RKO (cell line): ENCODE measurements at regions not wholly inside any gene's neighbourhood (a gene's known extent, or its start where the extent isn't known, plus 50 kb on each side); places are given as distances from the start of the nearest gene placed in this dataset.
"Not testable (repeated sequence)": the region's sequence is repeated elsewhere in the genome, so short reads cannot be mapped to it uniquely, and the experiment has no call there.

ENCODE experiments used
- DNase-seq: peaks from one replicate; pipeline ENCODE4 v3.0.0-alpha.2; 2016; ENCODE audit warnings: low spot score

DNA sequence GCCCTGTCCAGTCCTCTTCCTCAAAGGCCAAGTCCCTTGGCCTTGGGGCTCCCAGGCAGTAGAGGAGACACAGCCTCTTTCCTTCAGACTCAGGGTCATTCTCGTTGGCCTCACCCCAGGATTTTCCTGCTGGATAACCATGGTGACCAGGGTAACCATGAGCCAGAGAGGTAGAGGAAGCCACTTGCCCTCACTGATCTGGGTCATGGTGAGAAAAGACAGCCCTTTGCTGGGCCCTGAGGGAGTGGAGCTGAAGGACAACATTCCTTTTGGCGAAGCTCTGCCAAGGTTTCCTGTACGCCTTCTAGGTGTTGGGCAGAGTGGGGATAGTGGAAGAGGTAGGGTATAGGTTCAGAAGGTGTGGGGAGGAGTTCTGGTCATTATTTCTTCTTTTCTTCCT, 53.1 kb upstream of the WNT4 start:
- no peak for DNase-seq

DNA sequence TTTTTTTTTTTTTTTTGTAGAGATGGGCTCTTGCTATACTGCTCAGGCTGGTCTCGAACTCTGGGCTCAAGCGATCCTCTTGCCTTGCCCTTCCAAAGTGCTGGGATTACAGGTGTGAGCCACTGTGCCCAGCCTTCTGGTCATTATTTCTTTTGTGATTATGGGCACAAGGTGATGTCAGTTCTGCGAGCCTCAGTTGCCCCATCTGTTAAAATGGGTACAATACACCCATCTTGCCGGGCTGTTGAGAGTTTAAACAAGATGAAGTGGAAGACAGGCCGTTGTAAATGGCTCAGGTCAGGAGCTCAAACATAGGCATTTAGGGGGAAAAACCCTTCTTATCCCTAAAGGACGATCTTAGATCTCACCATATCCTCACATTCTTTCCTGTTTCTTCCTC, 53.7 kb upstream of the WNT4 start:
- no peak for DNase-seq

DNA sequence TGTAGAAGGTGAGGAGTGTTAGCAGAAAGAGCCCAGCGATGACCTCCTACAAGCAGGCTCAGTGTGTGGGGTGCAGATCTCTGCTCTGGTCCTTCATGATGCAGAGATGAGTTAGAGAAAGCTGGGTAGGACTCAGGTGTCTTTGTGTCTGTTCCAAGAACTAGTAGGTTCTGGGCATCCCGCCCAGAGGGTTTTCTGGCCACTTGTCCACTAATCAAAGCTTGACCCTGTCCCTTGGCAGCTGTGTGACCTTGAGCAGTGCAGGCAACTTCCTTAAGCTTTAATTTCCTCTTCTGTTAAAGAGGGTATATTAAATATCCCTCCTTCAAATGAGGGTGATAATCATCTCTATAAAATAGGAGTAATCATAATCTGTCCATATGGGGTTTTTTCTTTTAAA, 54.7 kb upstream of the WNT4 start:
- no peak for DNase-seq

GRCh38 chr1:22201023-22201422, 58.1 kb upstream of the WNT4 start:
- DNase-seq = no peak

DNA sequence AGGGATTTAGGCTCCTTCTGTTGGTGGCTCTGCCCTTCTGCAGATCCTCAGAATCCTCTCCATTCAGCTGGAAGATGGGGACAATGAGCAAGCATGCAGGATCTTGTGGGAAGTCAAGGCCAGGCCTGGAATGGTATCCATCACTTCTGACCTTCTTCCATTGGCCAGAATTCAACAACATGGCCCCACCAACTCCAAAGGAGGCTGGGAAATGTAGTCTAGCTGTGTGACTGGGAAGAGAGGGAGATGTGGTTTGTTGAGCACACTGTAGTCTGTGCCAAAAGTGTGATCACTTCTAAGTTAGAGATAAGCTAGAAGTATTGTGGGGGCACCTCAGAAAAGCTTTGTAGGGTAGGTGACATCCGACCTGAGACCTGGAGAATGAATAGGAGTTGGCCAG, 60.4 kb upstream of the WNT4 start:
- DNase-seq = no peak

DNA sequence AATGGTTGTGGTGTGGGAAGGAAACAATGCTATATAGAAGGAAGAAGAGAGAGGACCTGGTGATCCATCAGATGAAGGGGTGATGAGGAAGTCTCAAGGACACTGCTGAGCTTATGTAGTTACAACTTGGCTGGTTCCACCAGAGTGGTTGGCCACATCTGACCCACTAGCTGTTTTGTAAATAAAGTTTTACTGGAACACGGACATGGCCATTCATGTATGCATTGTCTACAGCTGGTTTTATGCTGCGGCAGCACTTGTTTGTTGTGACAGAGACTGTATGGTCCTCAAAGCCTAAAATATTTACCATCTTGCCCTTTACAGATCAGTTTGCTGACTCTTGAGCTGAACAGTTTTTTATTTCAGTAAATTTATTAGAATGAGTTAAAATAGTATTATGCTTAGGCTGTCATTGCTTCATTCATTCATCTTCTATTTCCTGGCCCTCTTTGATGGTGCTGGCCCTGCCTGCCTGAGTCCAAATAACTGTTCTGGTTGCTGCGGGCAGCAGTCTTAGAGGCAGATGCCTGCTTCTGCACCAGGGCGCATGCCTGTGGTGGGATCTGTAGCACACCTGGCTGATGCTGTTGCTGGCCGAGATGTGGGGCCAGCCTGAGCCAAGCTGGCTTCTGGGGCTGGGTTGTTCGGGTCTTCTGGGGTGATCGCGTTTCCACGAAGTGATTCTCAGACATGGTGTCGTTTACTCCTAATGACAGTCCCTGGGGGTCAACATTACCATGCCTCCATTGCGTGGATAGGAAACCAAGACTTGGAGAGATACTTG, 61.4 kb upstream of the WNT4 start:
- no peak for DNase-seq

DNA sequence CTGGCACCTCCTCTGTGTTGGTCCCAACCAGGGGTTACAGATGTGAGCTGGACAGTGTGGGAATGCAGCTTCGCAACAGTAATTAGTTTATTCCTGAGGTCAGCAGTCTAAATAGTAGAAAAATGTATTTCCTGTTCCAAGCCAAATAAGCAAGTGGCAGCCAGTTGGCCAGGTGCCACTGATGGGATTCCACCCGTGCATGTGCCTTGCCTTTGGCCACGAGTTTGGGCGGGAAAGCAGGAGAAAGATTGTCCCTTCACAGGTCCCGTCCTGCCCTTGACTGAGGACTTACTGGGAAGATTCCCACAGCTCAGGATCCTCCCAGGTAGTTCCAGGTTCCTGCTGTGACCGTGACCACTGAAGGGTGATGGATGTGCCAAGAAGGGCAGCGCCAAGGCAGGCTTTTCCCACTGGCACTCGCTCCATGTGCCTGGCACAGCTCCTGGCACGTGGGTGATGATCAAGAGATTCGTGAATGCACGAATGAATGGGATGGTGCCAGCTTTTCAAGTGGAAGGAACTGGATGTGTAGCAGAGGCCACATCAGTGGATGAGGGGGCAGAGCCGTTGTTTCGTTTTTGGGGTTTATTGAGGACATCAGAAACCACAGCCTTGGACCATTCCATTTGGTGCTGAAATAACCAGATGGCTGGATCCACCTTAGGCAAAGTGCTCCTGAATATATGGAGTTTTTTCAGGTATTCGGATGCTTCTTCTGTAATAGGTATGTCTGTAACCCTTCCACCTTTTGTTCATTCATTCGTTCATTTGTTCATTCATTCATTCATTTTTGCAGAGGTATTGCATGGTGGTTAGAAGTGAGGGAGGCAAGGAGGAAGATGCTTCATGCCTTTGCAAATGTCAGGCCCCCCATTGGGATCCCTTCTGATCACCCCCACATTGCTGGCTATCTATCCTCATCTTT, 62.4 kb upstream of the WNT4 start:
- DNase-seq = no peak

GRCh38 chr1:22206551-22207125, 63.7 kb upstream of the WNT4 start:
- no peak for DNase-seq

DNA sequence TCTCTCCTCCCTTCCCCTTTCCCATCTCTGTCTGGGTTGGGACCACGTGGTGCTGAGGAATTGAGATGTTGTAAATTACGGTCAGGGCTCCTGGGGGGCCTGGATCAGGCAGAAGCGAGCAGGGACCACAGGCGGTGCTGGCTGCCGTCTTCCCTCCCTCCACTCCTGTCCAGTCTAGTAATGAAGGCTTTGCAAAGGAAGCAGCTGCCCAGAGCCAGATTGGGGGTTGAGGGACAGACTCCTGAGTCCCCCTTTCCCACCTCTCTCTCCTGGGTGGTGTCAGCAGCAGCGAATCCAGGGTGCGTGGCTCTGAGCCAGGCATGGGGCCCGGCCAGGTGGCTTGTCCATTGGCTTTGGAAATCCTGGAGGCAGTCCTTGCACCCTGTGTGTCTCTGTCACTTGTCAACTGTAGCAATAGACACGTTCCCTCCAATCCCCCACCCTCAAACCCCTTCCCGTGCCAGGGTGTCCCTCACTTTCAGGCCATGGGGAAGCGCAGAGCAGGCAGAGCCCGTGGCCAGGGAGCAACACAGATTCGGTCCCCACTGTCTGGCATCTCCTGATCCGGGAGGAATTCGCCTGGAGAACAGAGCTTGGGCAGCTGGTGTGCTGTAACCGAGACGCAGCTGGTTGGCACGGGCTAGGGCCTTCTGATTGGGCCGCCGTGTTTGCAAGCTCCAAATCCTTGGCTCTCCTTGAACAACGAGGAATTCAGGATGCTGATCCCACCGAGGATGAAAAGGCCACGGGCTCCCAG, 64.8 kb upstream of the WNT4 start:
- DNase-seq = no peak

DNA sequence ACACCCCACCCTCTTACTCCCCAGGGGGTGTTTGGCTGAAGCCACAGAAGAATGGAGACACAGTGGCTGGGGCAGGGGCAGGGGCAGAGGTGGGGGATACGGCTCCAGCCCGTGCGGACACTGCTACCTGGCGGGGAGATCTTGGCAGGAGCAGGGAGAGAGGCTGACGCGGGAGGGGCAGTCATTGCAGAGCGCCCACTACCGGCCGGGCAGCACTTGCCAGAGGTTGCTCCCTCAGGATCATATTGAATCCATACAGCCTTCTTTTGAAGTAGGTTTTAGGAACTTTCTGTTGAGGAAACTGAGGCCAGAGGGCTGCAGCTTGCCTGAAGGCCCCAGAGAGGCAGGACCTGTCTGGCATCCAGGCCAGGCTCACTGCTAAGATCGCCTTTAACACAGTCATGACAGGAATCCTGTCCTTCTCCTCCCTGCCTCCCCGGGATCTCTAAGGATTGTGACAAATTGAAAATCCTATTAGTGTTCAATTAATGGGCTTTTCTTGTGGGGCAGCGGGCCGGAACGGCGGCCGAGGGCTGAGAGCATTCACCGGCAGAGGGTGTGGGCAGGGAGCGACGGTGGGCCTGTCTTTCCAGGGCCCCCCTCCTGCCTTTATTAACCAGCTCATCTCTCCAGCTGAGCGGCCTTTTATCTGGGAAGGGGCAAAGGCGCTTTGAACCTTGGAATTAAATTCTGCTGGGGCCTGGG, 65.5 kb upstream of the WNT4 start:
- DNase-seq = no peak

DNA sequence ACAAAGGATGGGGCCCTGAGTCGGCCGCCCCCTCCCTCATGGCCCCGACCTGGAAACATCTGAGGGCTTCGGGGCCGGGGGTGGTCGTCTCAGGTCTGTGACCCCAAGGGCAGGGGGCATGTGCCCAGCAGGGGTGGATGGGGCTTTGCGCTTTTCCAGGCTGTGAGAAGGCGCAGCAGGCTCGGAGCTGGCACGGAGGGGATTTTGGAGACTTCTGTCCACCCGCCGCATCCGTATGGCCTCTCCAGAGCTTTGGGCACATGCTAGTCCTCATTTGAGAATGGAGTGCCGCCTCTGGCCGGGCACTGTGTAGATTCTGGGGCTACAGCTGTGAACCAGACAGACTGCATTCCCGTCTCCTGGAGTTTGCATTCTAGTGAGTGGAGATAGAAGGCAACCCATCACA, 66.1 kb upstream of the WNT4 start:
- DNase-seq = no peak

DNA sequence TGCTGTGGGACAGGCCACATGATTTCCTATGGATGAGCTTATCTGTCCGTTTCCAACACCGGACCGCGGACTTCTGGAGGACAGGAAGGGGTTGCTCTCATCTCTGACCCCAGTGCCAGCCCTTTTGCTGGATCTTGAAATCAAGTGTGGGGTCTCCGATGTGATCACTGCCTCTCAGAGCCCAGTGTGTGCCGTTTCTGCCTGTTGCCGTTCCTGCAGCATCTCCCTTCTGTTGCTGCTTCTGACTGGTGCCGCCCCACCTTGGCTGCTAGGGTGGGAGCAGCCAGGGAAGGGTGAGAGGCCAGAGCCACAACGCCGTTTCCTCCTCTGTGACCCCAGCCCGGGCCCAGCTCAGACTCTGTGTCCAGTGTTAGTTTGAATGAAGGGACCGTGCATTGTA, 67.3 kb upstream of the WNT4 start:
- DNase-seq = no peak

DNA sequence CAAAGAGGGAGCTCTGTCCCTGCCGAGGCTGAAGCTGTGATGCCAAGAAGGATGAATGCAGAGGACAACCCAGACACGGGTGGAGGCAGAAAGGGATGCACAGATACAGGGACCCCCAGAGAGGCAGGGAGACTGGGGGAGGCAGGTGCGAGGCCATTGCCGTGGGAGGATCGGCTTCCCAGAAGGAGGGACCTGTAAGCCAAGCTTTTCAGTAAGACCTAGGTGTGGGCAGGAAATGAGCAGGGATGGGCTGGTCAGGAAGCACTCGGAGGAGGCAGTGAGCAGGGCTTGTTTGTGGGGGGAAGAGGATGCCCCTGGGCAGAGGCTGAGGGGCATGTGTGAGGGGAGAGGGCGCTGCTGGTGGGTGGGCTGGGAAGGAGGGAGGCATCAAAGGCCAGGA, 67.7 kb upstream of the WNT4 start:
- no peak for DNase-seq

- DNase-seq = not testable (repeated sequence)
These were observed 68.6 kb upstream of the WNT4 start for GRCh38 chr1:22211459-22211858.

GRCh38 chr1:22212400-22213233, 69.7 kb upstream of the WNT4 start:
- no peak for DNase-seq

DNA sequence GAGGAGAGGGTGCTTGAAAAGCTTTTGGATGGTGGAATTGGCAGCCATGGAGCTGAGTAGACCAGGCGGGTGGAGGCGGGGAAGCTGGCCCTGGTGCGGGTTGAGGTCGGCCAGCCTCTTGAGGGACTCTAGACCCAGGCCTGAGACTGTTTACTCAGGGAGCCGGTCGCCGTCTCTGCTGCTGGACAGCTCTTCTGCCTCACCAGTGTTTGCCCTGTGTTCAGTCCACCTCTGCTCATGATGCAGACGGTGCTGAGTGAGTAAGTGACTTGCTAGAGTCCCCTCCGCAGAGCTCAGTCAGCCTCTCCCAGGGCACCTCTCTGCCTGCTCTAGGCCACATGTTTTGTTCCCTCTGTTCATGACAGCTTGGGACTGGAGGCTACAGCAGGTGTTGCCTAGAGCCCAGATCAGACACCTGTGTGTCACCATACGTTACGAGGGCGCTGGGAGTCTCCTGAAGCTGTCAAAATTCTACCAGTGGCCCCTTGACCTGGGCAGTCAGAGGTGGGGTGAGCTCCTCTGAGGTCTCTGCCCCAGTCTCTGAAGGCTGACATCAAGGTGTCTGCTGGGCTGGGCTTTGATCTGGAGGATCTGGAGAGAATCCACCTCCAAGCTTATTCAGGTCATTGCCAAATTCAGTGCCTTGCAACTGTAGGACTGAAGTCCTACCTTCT, 73.5 kb upstream of the WNT4 start:
- DNase-seq = no peak

- no peak for DNase-seq
These were observed 74.1 kb upstream of the WNT4 start for GRCh38 chr1:22216966-22217365.

- no peak for DNase-seq
These were observed 75.0 kb upstream of the WNT4 start for GRCh38 chr1:22217811-22218460.

DNA sequence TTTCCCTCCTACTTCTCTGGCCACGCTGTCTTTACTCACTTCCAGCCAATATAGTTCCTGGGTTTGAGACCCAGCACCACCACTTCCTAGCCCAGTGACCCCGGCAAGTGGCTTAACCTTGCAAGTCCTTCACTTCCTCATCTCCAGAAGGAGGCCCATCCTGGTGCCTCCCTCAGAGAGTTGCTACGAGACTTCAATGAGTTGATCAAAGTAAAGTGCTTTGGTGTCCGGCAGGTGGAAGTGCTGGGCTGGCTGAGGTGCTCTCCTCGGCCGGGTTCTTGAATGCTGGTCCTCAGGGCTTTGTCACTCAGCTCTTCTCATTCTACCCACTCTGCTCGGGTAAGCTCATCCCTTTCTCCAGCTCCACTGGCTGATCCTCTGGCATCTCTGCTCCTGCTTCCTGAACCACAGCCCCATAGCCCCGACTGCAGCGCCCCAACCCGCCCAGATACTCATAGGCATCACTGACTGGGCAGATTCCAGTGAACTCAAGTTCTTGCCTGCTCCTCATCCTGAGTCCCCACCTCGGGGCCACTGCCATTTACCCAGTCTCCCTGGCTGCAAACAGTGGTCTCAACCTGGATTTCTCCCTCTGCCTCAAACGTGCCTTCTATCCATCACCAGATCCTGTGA, 75.8 kb upstream of the WNT4 start:
- DNase-seq = no peak
